Heart left ventricle (tissue), 16 donors: ENCODE measurements at regions not wholly inside any gene's neighbourhood (a gene's known extent, or its start where the extent isn't known, plus 50 kb on each side); places are given as distances from the start of the nearest gene placed in this dataset.
"Not testable (repeated sequence)": the region's sequence is repeated elsewhere in the genome, so short reads cannot be mapped to it uniquely, and the experiment has no call there.

Experiments used
- ATAC-seq, 4 donors: fragments of 200-7000 bp; cut with Tn5 transposase; one replicate each; pipeline ENCODE4 v1.9.1; 2020 to 2022; ENCODE audit warnings: moderate library complexity in 4 of 4, mild to moderate bottlenecking in 3 of 4, moderate number of reproducible peaks in 1 of 4
- DNase-seq, 5 donors: peaks; one replicate each; pipeline ENCODE4 v3.0.0-alpha.2; 2020
- H3K27ac ChIP-seq, 12 donors: fragments of 200-600 bp; sonication (generic) in 4 of 12; one replicate each; pipeline versions ENCODE4 v1.5.0 to v1.8.0; 2016 to 2022; ENCODE audit warnings: mild to moderate bottlenecking in 2 of 12
- H3K27me3 ChIP-seq, 9 donors: fragments of 200-600 bp; sonication (generic) in 2 of 9; one replicate each; pipeline versions ENCODE4 v1.5.1 to v1.8.0; 2016 to 2022; ENCODE audit warnings: mild to moderate bottlenecking in 3 of 9
- H3K36me3 ChIP-seq, 9 donors: fragments of 200-600 bp; sonication (generic) in 2 of 9; one replicate each; pipeline versions ENCODE4 v1.5.0 to v1.8.0; 2018 to 2022; ENCODE audit warnings: mild to moderate bottlenecking in 2 of 9
- H3K4me1 ChIP-seq, 12 donors: fragments of 200-600 bp; sonication (generic) in 4 of 12; one replicate each; pipeline versions ENCODE4 v1.5.0 to v1.8.0; 2016 to 2022; ENCODE audit warnings: mild to moderate bottlenecking in 3 of 12
- H3K4me3 ChIP-seq, 12 donors: fragments of 200-600 bp; sonication (generic) in 4 of 12; one replicate each; pipeline versions ENCODE4 v1.5.0 to v1.8.0; 2017 to 2022; ENCODE audit warnings: mild to moderate bottlenecking in 9 of 12, moderate library complexity in 4 of 12
- H3K9me3 ChIP-seq, 12 donors: fragments of 200-600 bp; sonication (generic) in 4 of 12; one replicate each; pipeline versions ENCODE4 v1.5.0 to v1.8.0; 2016 to 2022; ENCODE audit warnings: mild to moderate bottlenecking in 1 of 12
- CTCF ChIP-seq, 12 donors: fragments of 200-600 bp; sonication (generic) in 4 of 12; IDR thresholded peaks; one replicate each; pipeline versions ENCODE4 v1.5.0 to v1.8.0; 2018 to 2022; ENCODE audit warnings: antibody characterized with exemption in 12 of 12, mild to moderate bottlenecking in 5 of 12
- POLR2A ChIP-seq, 2 donors: fragments of 450-650 bp; IDR thresholded peaks; one replicate each; pipeline ENCODE4 v1.6.1; 2017; ENCODE audit warnings: antibody characterized with exemption in 2 of 2, mild to moderate bottlenecking in 2 of 2, moderate library complexity in 2 of 2
- WGBS, 4 donors: extraction: QIAGEN DNeasy Blood & Tissue Kit in 2 of 4; methylation state at CpG; one replicate each; pipeline versions ENCODE4 v1.1.5 to v1.1.7; 2013 to 2018; 5-methylcytosine and 5-hydroxymethylcytosine counted together
- intact Hi-C, 10 donors: fragments of 100-400 bp; cut with DNase I; formaldehyde crosslinking; loops; one replicate each; pipeline versions ENCODE4 v1.11.1 to v1.14.2; 2022
- donor health status: ischemic (EF 13 %, LVEDD 7.1; RV severe dilation, severe dysfunction).
- donor health status: healthy with polysubstance abuse.
- donor health status: DM: no; HTN: yes; CAD: no.
- donor health status: DM: no; HTN: no; CAD: no.
- donor health status: ischemic (EF 25% LVEDD 6.9; RV normal size, moderate dysfunction).
- donor health status: ischemic (EF 25% LVEDD 5.7; RV mildly dilated, moderate dysfunction).
- donor health status: healthy.
- donor health status: DM: yes; HTN: yes; CAD: no.
- donor health status: ischemic (EF 35%, LVEDD 5.7; RV mildly dilated, moderate dysfunction).
- donor health status: nonischemic (EF 11% LVEDD 7.7; RV severe dilation, severe dysfunction).
- donor health status: DM: yes; HTN: yes; CAD: no.
- donor health status: PGD.
- donor health status: ischemic (EF 29% LVEDD 5.4; RV normal size, mild dysfunction).
- donor health status: nonischemic (EF 23%, LVEDD 6.1; RV moderate dilation, normal function).

- Histone ChIP-seq H3K27ac (no peak overlapping the region), H3K4me3 (no peak overlapping the region), H3K9me3 (no peaks in the 10 kb centered on the region), H3K36me3 (no peaks in the 10 kb centered on the region), H3K27me3 (no peaks in the 10 kb centered on the region), H3K4me1 (no peaks in the 10 kb centered on the region)
- WGBS, 4 donors = 73 to 93% (median 85%) methylated on average over 6 to 11 of the region's 11 CpGs
- intact Hi-C loops = no loop called here
- DNase-seq (no peak), ATAC-seq (no peak)
- TF ChIP-seq CTCF (IDR thresholded peaks at IDR 0.05) (no peak), POLR2A (IDR thresholded peaks at IDR 0.05) (no peak)
Observed at GRCh38 chr15:84151205-84151931, 84.2 kb upstream of the GOLGA6L4 start.

GRCh38 chr15:84152381-84152979 is 83.1 kb upstream of the GOLGA6L4 start:
- H3K4me1 ChIP-seq, ATAC-seq, H3K27ac ChIP-seq, intact Hi-C loops, H3K36me3 ChIP-seq, H3K9me3 ChIP-seq, DNase-seq, H3K27me3 ChIP-seq, H3K4me3 ChIP-seq: not testable (repeated sequence)
- WGBS, 4 donors = 93 to 97% (median 95%) methylated on average over 5 to 8 of the region's 8 CpGs

- H3K36me3 ChIP-seq, H3K9me3 ChIP-seq, H3K4me3 ChIP-seq, H3K27me3 ChIP-seq, H3K27ac ChIP-seq, DNase-seq, H3K4me1 ChIP-seq, ATAC-seq, intact Hi-C loops: not testable (repeated sequence)
- WGBS, 4 donors = 89 to 92% (median 90%) methylated on average over 11 of the region's 11 CpGs
Observed at GRCh38 chr15:84153655-84154140, 81.9 kb upstream of the GOLGA6L4 start.

GRCh38 chr15:84154314-84154713 is 81.3 kb upstream of the GOLGA6L4 start:
- intact Hi-C loops, ATAC-seq: not testable (repeated sequence)
- 70 to 91% (median 83%) methylated on average over 7 to 8 of the region's 8 CpGs for WGBS, 4 donors

GRCh38 chr15:84154787-84155186 is 80.8 kb upstream of the GOLGA6L4 start:
- H3K4me3 ChIP-seq, H3K9me3 ChIP-seq, ATAC-seq, DNase-seq, H3K4me1 ChIP-seq, H3K27ac ChIP-seq, intact Hi-C loops, H3K36me3 ChIP-seq, H3K27me3 ChIP-seq: not testable (repeated sequence)
- WGBS, 4 donors = 91 to 98% (median 94%) methylated on average over 8 to 9 of the region's 9 CpGs

More at GRCh38 chr15:84154314-84154713, 81.3 kb upstream of the GOLGA6L4 start:
- not testable (repeated sequence) for H3K9me3 ChIP-seq, H3K4me1 ChIP-seq, H3K27me3 ChIP-seq, DNase-seq, H3K36me3 ChIP-seq, H3K4me3 ChIP-seq, H3K27ac ChIP-seq

GRCh38 chr15:84155792-84156587 is 79.6 kb upstream of the GOLGA6L4 start:
- H3K4me3 ChIP-seq, DNase-seq, ATAC-seq, H3K27me3 ChIP-seq, H3K9me3 ChIP-seq, H3K36me3 ChIP-seq, intact Hi-C loops, H3K27ac ChIP-seq, H3K4me1 ChIP-seq: not testable (repeated sequence)
- 70 to 83% (median 81%) methylated on average over 2 to 21 of the region's 22 CpGs for WGBS, 4 donors

- H3K4me3 ChIP-seq, H3K36me3 ChIP-seq, H3K9me3 ChIP-seq, DNase-seq, H3K27ac ChIP-seq, ATAC-seq, intact Hi-C loops, H3K27me3 ChIP-seq, H3K4me1 ChIP-seq: not testable (repeated sequence)
- WGBS, 4 donors = 77 to 95% (median 81%) methylated on average over 2 to 3 of the region's 3 CpGs
Observed at GRCh38 chr15:84156588-84156840, 79.1 kb upstream of the GOLGA6L4 start.

- H3K27me3 ChIP-seq, ATAC-seq, H3K4me3 ChIP-seq, H3K9me3 ChIP-seq, DNase-seq, intact Hi-C loops, H3K36me3 ChIP-seq, H3K4me1 ChIP-seq, H3K27ac ChIP-seq: not testable (repeated sequence)
- WGBS, 4 donors = 89 to 94% (median 92%) methylated on average over 11 of the region's 11 CpGs
Observed at GRCh38 chr15:84157056-84157632, 78.4 kb upstream of the GOLGA6L4 start.

- ATAC-seq, intact Hi-C loops, H3K9me3 ChIP-seq, H3K4me1 ChIP-seq, H3K27me3 ChIP-seq, H3K4me3 ChIP-seq, DNase-seq, H3K27ac ChIP-seq, H3K36me3 ChIP-seq: not testable (repeated sequence)
- 79 to 90% (median 85%) methylated on average over 3 of the region's 3 CpGs for WGBS, 4 donors
Observed at GRCh38 chr15:84157857-84158256, 77.7 kb upstream of the GOLGA6L4 start.
